Left colon (tissue), 2 donors: ENCODE measurements at regions not wholly inside any gene's neighbourhood (a gene's known extent, or its start where the extent isn't known, plus 50 kb on each side); places are given as distances from the start of the nearest gene placed in this dataset.

Experiments
- ATAC-seq: fragments of 200-7000 bp; cut with Tn5 transposase; one replicate; pipeline ENCODE4 v1.9.1; 2020; ENCODE audit warnings: mild to moderate bottlenecking, moderate library complexity
- DNase-seq, 2 donors: peaks; one replicate each; pipeline ENCODE4 v3.0.0-alpha.2; 2020
- intact Hi-C, 2 donors: fragments of 100-400 bp; cut with DNase I in 1 of 2; cut with micrococcal nuclease in 1 of 2; formaldehyde crosslinking; loops; one replicate each; pipeline versions ENCODE4 v1.11.2 to v1.14.0; 2022; cut with DNase I, micrococcal nuclease
- donor health status: DM: no; HTN: no; CAD: no.
- donor health status: DM: yes; HTN: yes; CAD: no.

DNA sequence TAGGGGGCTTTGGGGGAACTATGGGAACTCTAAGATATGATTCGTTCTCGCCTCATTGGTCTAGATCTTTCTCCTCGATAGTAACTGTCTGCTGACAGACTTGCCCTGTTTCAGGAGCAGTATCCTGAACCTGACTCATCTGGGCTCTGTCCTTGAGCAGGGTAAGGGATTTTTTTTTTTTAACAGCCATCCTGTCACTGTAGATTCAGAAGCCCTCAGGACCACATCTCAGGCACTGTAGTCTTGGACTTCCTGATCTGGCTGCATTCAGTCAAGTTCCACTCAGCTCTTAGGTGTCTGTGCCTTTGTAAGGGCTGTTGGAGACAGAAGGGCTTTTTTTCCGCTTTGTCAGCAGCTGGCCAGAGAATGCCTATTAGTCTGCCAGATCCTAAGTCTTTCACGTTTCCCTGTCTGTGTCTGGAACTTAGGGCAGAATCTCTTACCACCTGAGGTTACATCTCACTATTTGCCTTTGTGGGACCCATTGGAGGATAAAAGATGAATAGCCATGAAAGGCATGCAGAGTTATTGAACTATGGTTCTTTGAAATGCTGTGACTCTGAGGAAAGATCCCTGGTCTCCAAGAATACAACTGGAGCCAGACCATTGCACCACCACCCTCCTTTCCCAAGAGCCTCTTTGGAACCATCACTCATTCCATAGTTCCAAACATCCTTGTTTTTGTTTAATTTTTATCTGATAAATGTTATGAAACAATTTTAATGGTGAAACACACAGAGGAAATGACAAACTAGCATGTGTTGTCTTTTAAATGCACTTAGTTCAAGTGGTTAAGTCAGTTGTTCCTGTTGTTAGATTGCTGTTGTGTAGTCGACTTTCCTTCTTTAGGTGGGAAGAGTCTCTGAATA is 49.7 kb upstream of the MACF1 start:
- DNase-seq, result no peak
- intact Hi-C loops, result no loop called here
- ATAC-seq, result no peak
